HG03280 (cell line): ENCODE measurements at regions not wholly inside any gene's neighbourhood (a gene's known extent, or its start where the extent isn't known, plus 50 kb on each side); places are given as distances from the start of the nearest gene placed in this dataset.

ENCODE experiments used
- ATAC-seq: cut with Tn5 transposase; IDR thresholded peaks from one replicate; pipeline ENCODE4 v1.9.1; 2021; ENCODE audit warnings: mild to moderate bottlenecking, moderate library complexity; ENCODE audit not compliant: unreplicated experiment

GRCh38 chr14:56494167-56494566 lies 85.4 kb upstream of the TMEM260 start:
- ATAC-seq, result no peak

GRCh38 chr14:56498112-56498511 lies 81.5 kb upstream of the TMEM260 start:
- ATAC-seq, result no peak

GRCh38 chr14:56501909-56502530 lies 77.6 kb upstream of the TMEM260 start:
- no peak for ATAC-seq

DNA sequence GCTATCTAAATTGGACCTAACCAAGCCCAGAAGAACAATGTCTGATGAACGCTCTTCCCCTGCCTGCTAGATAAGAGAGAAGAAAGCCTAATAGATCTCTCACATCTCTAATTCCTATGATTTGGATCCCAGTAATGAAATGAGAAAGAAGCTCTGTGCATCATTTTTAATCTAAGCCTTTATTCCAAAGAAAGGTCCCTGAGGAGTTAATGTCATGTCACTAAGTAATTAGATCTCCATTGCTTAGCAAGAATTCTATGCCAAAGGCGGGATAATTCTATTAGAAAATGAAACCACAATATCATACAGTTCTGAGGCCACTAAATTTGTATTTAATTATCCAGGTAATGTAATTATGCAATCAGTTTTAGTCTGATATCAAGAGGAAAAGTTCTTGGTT lies 74.2 kb upstream of the TMEM260 start:
- no peak for ATAC-seq

DNA sequence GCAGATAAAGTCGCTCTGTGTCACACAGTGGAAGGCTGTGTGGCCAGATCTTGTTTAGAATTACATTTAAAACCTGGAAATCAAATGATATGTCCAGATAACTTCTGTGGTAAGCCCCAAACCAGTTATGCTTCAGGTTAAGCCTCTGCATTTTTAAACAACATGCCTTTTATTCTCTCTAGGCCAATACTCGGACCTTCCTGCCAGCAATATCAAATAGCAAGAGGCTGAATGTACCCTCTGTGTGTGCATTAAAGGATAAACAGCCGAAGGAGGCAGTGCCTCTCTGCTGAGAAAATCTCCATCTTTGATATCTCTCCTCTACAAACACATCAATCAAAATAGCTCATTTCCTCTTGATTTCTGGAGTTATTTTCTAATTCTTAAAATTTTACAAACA lies 67.1 kb upstream of the TMEM260 start:
- ATAC-seq, result no peak

DNA sequence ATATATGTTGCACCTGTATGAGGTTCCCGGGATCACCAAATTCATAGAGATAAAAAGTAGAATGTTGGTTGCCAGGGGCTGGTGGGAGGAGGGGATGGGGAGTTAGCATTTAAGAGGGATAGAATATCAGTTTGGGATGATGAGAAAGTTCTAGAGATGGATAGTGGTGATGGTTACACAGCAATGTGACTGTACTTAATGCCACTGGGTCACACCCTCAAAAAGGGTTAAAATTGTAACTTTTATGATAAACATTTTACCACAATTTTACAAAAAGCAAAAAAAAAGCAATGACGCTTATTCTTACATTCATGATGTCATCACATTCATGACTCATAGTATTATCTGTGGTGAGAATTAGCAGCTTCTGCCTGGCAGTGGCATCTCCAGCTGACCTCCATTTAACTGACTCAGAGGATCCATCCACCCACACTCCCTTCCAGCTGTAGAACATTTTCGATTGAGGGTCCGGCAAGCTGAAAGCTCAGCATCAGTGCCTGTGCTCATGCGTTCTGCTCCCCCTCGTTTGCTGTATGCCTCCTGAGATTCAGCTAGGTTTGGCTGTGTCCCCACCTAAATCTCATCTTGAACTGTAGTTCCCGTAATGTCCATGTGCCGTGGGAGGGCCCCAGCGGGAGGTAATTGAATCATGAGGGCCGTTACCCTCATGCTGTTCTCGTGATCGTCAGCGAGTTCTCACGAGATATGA lies 64.8 kb upstream of the TMEM260 start:
- no peak for ATAC-seq

- ATAC-seq, result no peak
Observed at GRCh38 chr14:56515739-56516138, 63.9 kb upstream of the TMEM260 start.

DNA sequence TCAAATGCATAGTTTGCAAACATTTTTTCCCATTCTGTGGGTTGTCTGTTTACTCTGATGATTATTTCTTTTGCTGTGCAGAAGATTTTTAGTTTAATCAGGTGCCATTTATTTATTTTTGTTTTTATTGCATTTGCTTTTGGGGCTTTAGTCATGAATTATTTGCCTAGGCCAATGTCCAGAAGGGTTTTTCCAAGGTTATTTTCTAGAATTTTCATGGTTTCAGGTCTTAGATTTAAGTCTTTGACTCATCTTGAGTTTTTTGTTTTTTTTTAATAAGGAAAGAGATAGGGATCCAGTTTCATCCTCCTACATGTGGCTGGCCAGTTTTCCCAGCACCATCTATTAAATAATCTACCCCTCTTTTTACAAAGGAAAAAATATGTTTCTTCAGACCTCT lies 57.2 kb upstream of the TMEM260 start:
- ATAC-seq, result no peak

DNA sequence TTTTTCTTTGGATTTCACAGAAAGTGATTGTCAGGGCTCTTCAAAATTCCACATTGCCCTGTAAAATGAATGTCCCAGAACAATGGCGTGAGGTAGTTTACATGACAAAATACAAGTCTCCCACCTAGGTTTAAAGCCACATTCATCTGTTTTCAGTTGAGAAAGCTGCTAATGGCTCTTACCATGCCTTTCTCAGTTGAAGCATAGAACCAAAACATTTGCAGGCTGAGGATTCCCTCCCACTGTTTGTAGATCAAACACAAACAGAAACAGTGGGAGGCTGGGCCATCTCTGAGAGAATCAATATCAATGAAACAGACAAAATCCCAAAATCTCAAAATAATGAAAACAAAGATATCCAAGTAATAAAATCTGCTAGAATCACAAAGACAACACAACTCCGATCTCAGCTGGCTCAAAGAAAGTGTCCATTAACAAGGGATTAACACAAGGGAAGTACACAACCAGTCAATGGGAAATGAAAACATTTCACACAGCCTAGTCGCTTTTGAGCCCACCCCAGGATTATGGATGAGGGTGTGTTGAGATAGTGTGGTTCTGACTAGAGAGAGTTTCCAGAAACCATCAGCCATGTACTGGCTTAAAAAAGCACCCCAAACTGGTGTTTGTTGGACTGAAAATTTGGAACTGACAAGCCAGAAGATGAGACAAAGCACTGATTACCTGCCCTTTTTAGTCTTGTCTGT lies 54.5 kb upstream of the TMEM260 start:
- no peak for ATAC-seq

DNA sequence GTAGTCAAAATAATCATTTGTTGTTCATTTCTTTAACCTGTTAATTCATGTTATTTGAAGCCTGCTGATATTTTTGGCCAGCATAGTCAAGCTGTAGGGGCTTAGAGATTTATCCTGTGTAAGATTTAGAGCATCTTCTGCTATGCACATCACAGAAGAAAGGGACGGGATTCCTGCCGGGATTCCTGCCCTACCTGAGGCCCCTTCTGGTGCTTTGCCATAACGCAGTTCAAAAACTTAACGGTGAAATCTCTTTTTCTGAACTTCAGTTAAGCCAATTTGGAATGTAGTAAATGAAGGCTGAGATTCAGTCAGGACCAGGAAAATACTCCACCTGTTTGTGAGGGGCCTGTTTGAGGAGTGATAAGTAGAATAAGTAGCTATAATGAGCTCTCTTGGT lies 50.7 kb upstream of the TMEM260 start:
- ATAC-seq, result no peak
